ENCODE measurements at regions not wholly inside any gene's neighbourhood (a gene's known extent, or its start where the extent isn't known, plus 50 kb on each side); places are given as distances from the start of the nearest gene placed in this dataset.

GRCh38 chr21:18715606-18716005 lies 312.0 kb upstream of the TMPRSS15 start:
- in situ Hi-C loops (cut with MboI; ENCODE audit: low sequenced_read_pairs, unreplicated experiment) = no loop called here
- DNase-seq (ENCODE audit: low spot score) = no peak
- TF ChIP-seq, protein P1, sequence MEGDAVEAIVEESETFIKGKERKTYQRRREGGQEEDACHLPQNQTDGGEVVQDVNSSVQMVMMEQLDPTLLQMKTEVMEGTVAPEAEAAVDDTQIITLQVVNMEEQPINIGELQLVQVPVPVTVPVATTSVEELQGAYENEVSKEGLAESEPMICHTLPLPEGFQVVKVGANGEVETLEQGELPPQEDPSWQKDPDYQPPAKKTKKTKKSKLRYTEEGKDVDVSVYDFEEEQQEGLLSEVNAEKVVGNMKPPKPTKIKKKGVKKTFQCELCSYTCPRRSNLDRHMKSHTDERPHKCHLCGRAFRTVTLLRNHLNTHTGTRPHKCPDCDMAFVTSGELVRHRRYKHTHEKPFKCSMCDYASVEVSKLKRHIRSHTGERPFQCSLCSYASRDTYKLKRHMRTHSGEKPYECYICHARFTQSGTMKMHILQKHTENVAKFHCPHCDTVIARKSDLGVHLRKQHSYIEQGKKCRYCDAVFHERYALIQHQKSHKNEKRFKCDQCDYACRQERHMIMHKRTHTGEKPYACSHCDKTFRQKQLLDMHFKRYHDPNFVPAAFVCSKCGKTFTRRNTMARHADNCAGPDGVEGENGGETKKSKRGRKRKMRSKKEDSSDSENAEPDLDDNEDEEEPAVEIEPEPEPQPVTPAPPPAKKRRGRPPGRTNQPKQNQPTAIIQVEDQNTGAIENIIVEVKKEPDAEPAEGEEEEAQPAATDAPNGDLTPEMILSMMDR (IDR thresholded peaks at IDR 0.05; ENCODE audit: borderline replicate concordance, control extremely low read depth, extremely low read depth, insufficient read depth, missing control alignments) = no peak

GRCh38 chr21:18716578-18717138 lies 313.1 kb upstream of the TMPRSS15 start:
- DNase-seq (ENCODE audit: low spot score) = no peak
- TF ChIP-seq, protein P1 (IDR thresholded peaks at IDR 0.05; ENCODE audit: borderline replicate concordance, control extremely low read depth, extremely low read depth, insufficient read depth, missing control alignments) = no peak
- in situ Hi-C loops (cut with MboI; ENCODE audit: low sequenced_read_pairs, unreplicated experiment) = no loop called here

DNA sequence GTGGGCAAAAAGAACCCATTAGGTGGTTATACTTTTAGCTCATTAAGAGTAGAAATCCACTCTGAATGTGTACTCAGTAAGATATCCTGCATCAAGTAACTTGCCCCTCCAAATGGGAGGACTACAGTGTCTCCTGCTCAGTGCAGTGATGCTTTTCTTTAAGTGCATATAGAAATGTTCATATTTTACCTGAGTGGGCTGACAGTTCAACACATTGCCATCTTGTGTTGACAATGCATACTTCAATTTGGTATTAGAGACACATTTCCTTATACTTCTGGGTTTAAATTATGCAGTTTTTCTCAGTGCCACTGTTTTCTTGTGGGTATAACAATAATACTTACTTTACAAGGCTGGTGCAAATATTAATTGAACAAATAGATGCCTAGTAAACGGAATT lies 318.6 kb upstream of the TMPRSS15 start:
- no peak for DNase-seq (ENCODE audit: low spot score)
- TF ChIP-seq, protein P1 (IDR thresholded peaks at IDR 0.05; ENCODE audit: borderline replicate concordance, control extremely low read depth, extremely low read depth, insufficient read depth, missing control alignments) = no peak
- in situ Hi-C loops (cut with MboI; ENCODE audit: low sequenced_read_pairs, unreplicated experiment) = no loop called here

GRCh38 chr21:18723171-18723570 lies 319.6 kb upstream of the TMPRSS15 start:
- in situ Hi-C loops (cut with MboI; ENCODE audit: low sequenced_read_pairs, unreplicated experiment) = no loop called here
- TF ChIP-seq, protein P1 (IDR thresholded peaks at IDR 0.05; ENCODE audit: borderline replicate concordance, control extremely low read depth, extremely low read depth, insufficient read depth, missing control alignments) = no peak
- no peak for DNase-seq (ENCODE audit: low spot score)

DNA sequence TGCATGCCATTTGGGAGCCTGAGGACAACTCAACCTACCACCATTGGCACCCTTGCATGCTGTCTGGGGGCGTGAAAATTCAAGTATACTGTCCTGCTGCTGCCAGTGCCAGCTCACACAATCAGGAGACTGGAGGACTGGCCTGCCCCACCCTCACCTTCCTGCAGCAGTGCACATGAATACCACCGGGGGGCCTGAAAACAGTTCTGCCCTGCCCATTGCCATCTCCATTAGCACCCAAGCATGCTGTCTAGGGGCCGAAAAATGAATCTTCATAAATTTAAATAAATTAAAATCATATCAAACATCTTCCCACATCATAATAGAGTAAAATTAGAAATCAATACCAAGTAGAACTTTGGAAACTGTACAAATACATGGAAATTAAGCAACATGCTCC lies 322.1 kb upstream of the TMPRSS15 start:
- DNase-seq (ENCODE audit: low spot score) = no peak
- TF ChIP-seq, protein P1 (IDR thresholded peaks at IDR 0.05; ENCODE audit: borderline replicate concordance, control extremely low read depth, extremely low read depth, insufficient read depth, missing control alignments) = no peak
- in situ Hi-C loops (cut with MboI; ENCODE audit: low sequenced_read_pairs, unreplicated experiment) = no loop called here

DNA sequence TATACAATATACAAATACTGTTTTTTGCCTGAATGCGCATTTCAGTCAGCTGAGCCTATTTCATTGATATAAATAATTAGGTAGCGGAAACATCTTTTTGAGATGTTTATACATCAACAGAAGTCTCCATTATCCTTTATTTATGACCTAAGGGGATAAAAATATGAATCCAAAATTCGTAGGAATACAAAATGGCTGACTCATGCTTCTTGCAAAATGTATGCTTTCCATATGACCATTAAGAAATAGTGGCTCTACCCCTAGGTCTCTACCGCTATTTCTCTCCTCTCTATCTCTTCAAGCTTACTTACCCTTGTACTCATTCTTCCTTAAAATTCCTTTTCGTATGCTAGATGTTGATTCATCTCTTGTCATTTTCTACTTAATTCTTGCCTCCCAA lies 338.4 kb upstream of the TMPRSS15 start:
- TF ChIP-seq, protein P1 (IDR thresholded peaks at IDR 0.05; ENCODE audit: borderline replicate concordance, control extremely low read depth, extremely low read depth, insufficient read depth, missing control alignments) = no peak
- in situ Hi-C loops (cut with MboI; ENCODE audit: low sequenced_read_pairs, unreplicated experiment) = no loop called here
- DNase-seq (ENCODE audit: low spot score) = no peak
